ENCODE measurements at regions not wholly inside any gene's neighbourhood (a gene's known extent, or its start where the extent isn't known, plus 50 kb on each side); places are given as distances from the start of the nearest gene placed in this dataset.

DNA sequence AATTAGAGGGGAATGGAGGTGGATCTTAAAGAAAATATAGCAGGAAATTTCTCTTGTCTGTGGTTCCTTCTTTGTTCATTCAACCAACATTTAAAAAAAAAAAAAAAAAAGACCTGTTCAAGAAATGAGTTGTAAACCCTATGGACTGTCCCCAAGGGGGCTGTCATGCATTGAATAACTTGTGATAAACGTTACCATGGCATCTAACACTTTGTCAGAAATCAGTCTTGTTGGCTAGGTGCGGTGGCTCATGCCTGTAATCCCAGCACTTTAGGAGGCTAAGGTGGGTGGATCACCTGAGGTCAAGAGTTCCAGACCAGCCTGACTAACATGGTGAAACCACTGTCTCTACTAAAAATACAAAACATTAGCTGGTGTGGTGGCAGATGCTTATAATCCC, 381.7 kb downstream of the BCKDHB start:
- TF ChIP-seq, protein P1, sequence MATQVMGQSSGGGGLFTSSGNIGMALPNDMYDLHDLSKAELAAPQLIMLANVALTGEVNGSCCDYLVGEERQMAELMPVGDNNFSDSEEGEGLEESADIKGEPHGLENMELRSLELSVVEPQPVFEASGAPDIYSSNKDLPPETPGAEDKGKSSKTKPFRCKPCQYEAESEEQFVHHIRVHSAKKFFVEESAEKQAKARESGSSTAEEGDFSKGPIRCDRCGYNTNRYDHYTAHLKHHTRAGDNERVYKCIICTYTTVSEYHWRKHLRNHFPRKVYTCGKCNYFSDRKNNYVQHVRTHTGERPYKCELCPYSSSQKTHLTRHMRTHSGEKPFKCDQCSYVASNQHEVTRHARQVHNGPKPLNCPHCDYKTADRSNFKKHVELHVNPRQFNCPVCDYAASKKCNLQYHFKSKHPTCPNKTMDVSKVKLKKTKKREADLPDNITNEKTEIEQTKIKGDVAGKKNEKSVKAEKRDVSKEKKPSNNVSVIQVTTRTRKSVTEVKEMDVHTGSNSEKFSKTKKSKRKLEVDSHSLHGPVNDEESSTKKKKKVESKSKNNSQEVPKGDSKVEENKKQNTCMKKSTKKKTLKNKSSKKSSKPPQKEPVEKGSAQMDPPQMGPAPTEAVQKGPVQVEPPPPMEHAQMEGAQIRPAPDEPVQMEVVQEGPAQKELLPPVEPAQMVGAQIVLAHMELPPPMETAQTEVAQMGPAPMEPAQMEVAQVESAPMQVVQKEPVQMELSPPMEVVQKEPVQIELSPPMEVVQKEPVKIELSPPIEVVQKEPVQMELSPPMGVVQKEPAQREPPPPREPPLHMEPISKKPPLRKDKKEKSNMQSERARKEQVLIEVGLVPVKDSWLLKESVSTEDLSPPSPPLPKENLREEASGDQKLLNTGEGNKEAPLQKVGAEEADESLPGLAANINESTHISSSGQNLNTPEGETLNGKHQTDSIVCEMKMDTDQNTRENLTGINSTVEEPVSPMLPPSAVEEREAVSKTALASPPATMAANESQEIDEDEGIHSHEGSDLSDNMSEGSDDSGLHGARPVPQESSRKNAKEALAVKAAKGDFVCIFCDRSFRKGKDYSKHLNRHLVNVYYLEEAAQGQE (IDR thresholded peaks at IDR 0.05; ENCODE audit: insufficient read depth in 1 of 2, low read depth in 2 of 2, low read length in 2 of 2): no peak
- TF ChIP-seq TAF1 (IDR thresholded peaks at IDR 0.05; ENCODE audit: borderline replicate concordance, insufficient read depth, low read length) (no peak), FOXP2 (optimal IDR thresholded peaks at IDR 0.05; ENCODE audit: borderline replicate concordance, extremely low read depth, extremely low read length, insufficient read depth) (no peak)

DNA sequence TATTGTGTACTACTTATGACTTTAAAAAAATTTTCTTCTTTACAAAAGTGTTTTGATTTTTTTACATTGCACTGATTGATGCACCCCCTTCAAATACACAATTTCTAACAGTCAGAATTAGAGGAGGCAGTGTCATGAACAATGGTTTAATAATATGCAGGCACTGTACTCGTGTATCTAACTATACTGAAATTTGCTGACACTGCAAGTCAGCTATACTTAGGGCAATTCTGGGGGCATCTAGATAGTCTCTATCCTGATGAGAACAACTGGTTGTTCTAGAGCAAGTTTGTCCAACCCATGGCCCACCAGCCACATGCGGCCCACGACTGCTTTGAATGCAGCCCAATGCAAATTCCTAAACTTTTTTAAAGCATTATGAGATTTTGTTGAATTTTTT, 375.6 kb downstream of the BCKDHB start:
- TF ChIP-seq POLR2AphosphoS5 (IDR thresholded peaks at IDR 0.05; ENCODE audit: low read depth, low read length) (no peak), SIN3A (IDR thresholded peaks at IDR 0.05; ENCODE audit: borderline replicate concordance, insufficient read depth, low read length) (no peak), TAF1 (IDR thresholded peaks at IDR 0.05; ENCODE audit: borderline replicate concordance, insufficient read depth, low read length) (no peak), FOXP2 (optimal IDR thresholded peaks at IDR 0.05; ENCODE audit: borderline replicate concordance, extremely low read depth, extremely low read length, insufficient read depth) (no peak)
- TF ChIP-seq, protein P1 (IDR thresholded peaks at IDR 0.05; ENCODE audit: insufficient read depth in 1 of 2, low read depth in 2 of 2, low read length in 2 of 2): no peak

DNA sequence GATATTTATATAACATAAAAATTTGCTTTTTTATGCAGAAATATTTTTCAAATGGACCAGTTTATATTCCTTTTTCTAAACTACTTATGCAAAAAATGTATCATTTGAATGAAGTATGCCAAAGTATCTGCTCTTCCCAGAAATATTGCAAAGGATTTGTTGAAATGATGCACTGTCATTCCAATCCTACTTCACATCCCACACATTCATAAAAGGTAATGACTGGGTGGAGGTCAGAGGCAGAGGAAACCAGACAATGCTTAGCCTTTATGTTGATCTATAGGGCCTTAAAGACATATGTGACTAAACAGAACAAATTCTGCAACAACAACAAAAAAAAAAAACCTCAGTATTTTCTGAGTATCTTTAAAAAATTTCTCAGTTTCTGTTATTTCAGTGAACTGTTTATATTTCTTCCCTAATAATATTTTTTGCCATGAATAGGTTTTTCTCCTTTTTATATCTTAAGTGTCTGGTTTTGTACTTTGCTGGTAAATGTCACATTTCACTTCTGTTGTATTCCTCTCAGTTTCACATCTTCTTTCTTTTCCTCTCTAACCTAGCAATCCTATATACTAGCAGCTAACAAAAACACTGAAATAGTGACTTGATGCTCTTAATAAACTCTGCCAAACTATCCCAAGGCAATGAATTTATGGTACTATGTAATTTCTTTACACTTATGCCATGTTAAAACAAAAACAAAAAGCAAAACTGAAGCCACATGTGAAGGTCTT, 374.1 kb downstream of the BCKDHB start:
- TF ChIP-seq FOXP2 (optimal IDR thresholded peaks at IDR 0.05; ENCODE audit: borderline replicate concordance, extremely low read depth, extremely low read length, insufficient read depth): no peak
- no peak for TF ChIP-seq POLR2AphosphoS5 (IDR thresholded peaks at IDR 0.05; ENCODE audit: low read depth, low read length)
- TF ChIP-seq, protein P1 (IDR thresholded peaks at IDR 0.05; ENCODE audit: insufficient read depth in 1 of 2, low read depth in 2 of 2, low read length in 2 of 2): no peak
- TF ChIP-seq TAF1 (IDR thresholded peaks at IDR 0.05; ENCODE audit: borderline replicate concordance, insufficient read depth, low read length): no peak
- no peak for TF ChIP-seq SIN3A (IDR thresholded peaks at IDR 0.05; ENCODE audit: borderline replicate concordance, insufficient read depth, low read length)

DNA sequence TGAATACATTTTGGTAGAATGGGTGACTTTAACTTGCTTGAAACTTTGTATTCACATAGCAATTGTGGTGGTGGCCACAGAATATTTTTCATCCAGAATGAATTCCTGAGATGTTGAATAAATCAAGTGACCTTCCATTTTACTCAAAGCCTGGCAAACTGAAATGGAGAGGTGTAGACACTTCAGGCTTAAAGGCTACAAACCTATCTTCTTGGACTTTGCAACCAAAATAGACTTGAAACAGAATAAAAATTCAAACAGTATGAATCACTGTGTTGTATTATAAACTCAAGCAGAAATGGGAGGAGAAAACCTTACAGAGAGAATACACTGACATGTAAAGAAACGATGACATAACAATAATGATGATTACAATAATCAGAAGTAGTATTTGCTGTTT, 371.6 kb downstream of the BCKDHB start:
- no peak for TF ChIP-seq POLR2AphosphoS5 (IDR thresholded peaks at IDR 0.05; ENCODE audit: low read depth, low read length)

DNA sequence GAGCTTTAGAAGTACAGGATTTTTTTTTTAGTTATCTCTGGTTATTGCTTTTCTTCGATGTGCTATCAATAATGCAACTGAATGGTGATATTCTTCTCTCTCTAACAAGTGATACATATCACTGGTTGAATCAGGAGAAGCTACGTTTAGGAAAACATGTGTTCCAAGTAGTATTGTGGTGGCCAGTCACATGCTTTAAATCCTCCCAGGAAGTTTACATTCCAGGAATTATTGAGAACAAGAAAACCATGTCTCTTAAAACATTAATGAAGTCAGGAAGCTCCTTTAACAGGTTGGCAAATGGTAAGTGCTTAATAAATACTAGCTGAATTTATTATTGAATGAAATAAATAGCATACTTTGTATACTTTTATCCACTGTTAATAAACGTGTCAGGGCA, 371.1 kb downstream of the BCKDHB start:
- TF ChIP-seq SIN3A (IDR thresholded peaks at IDR 0.05; ENCODE audit: borderline replicate concordance, insufficient read depth, low read length) (peak; percentile 45; the same call in 1 of the 2 replicates), TAF1 (IDR thresholded peaks at IDR 0.05; ENCODE audit: borderline replicate concordance, insufficient read depth, low read length) (no peak), POLR2AphosphoS5 (IDR thresholded peaks at IDR 0.05; ENCODE audit: low read depth, low read length) (no peak), FOXP2 (optimal IDR thresholded peaks at IDR 0.05; ENCODE audit: borderline replicate concordance, extremely low read depth, extremely low read length, insufficient read depth) (no peak)
- TF ChIP-seq, protein P1 (IDR thresholded peaks at IDR 0.05; ENCODE audit: insufficient read depth in 1 of 2, low read depth in 2 of 2, low read length in 2 of 2): no peak

Measured in PFSK-1 (cell line).